HG03558 (cell line): ENCODE measurements at regions not wholly inside any gene's neighbourhood (a gene's known extent, or its start where the extent isn't known, plus 50 kb on each side); places are given as distances from the start of the nearest gene placed in this dataset.

Experiments used
- ATAC-seq: cut with Tn5 transposase; IDR thresholded peaks from one replicate; pipeline ENCODE4 v1.9.1; 2021; ENCODE audit warnings: moderate number of reproducible peaks; ENCODE audit not compliant: unreplicated experiment; ENCODE audit errors: extremely low read depth

- no peak for ATAC-seq
Observed at GRCh38 chr2:18339326-18339725, 221.1 kb downstream of the RDH14 start.

- ATAC-seq: no peak
Observed at GRCh38 chr2:18336975-18337374, 223.5 kb downstream of the RDH14 start.

- no peak for ATAC-seq
Observed at GRCh38 chr2:18332477-18332876, 228.0 kb downstream of the RDH14 start.

- no peak for ATAC-seq
Observed at GRCh38 chr2:18325118-18325517, 235.3 kb downstream of the RDH14 start.

- ATAC-seq: no peak
Observed at GRCh38 chr2:18319987-18320386, 240.5 kb downstream of the RDH14 start.

- no peak for ATAC-seq
Observed at GRCh38 chr2:18317017-18317416, 243.4 kb downstream of the RDH14 start.

- no peak for ATAC-seq
Observed at GRCh38 chr2:18312818-18313217, 247.6 kb downstream of the RDH14 start.

- ATAC-seq: no peak
Observed at GRCh38 chr2:18311420-18312195, 248.8 kb downstream of the RDH14 start.

GRCh38 chr2:18309627-18310026 lies 250.8 kb downstream of the RDH14 start:
- no peak for ATAC-seq

GRCh38 chr2:18309188-18309587 lies 251.3 kb downstream of the RDH14 start:
- ATAC-seq: no peak

GRCh38 chr2:18304849-18305248 lies 255.6 kb downstream of the RDH14 start:
- no peak for ATAC-seq

- ATAC-seq: no peak
Observed at GRCh38 chr2:18301421-18302139, 258.9 kb downstream of the RDH14 start.

- ATAC-seq: no peak
Observed at GRCh38 chr2:18299423-18300212, 260.8 kb downstream of the RDH14 start.

- no peak for ATAC-seq
Observed at GRCh38 chr2:18297534-18298058, 262.9 kb downstream of the RDH14 start.

- no peak for ATAC-seq
Observed at GRCh38 chr2:18290386-18290785, 270.1 kb downstream of the RDH14 start.

GRCh38 chr2:18286897-18287296 lies 273.6 kb downstream of the RDH14 start:
- ATAC-seq: no peak

- no peak for ATAC-seq
Observed at GRCh38 chr2:18284331-18284730, 276.1 kb downstream of the RDH14 start.

GRCh38 chr2:18282026-18282425 lies 278.4 kb downstream of the RDH14 start:
- ATAC-seq: no peak

GRCh38 chr2:18276583-18277075 lies 283.8 kb downstream of the RDH14 start:
- ATAC-seq: no peak

GRCh38 chr2:18273205-18273604 lies 287.2 kb downstream of the RDH14 start:
- ATAC-seq: no peak

GRCh38 chr2:18272148-18272494 lies 288.3 kb downstream of the RDH14 start:
- ATAC-seq: no peak
